Left forelimb (tissue), 1 donor: ENCODE measurements at regions not wholly inside any gene's neighbourhood (a gene's known extent, or its start where the extent isn't known, plus 50 kb on each side); places are given as distances from the start of the nearest gene placed in this dataset.
"Not testable (repeated sequence)": the region's sequence is repeated elsewhere in the genome, so short reads cannot be mapped to it uniquely, and the experiment has no call there.

Source experiments
- DNase-seq: peaks from one replicate; pipeline ENCODE4 v3.0.0-alpha.2; 2018; ENCODE audit warnings: low spot score

DNA sequence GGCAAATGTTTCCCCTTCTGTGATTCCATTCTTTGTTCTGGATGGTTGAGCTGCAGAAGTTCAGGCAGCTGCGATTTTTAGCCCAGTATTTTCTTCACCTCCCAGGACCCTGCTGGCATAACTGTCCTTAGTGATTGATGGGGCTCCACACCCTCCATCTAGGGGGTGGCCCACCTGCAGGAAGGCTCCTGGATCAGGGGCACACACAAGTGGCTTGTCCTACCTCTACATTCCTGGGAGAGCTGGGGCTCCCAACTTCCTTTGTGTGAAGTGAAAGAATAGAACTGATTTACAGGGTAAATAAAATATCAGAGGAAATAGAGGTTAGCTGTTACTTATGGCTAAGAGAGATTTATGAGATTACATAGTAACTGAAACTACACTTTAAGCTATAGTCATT is 129.5 kb upstream of the MAP3K7 start:
- DNase-seq, result no peak

DNA sequence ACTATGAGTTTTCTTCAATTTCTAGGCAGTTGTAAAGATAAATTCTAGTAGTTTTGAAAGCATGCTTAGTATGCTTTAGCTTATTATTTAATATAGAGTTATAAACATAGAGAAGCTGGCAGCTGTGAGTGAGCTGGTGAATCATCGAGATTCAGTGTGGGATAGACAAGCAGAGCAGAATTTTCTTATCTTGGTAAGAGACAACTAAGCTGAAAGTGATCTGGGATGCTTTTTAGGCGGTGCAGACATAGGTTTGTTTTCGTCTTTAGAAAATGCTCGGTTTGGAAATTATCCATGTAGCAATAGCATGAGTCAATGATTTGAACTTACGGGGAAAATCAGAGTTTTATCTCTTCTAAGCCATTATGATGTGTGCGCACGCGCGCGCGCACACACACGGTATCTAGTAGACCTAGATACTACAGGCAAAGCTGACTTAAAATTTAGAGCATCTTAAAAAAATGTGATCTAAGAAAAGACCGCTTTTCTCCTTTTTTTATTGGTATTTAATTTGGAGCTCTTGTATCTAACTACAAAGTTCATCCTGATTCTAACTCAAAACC is 128.3 kb upstream of the MAP3K7 start:
- no peak for DNase-seq

GRCh38 chr6:90714319-90714718 is 127.4 kb upstream of the MAP3K7 start:
- DNase-seq, result no peak

DNA sequence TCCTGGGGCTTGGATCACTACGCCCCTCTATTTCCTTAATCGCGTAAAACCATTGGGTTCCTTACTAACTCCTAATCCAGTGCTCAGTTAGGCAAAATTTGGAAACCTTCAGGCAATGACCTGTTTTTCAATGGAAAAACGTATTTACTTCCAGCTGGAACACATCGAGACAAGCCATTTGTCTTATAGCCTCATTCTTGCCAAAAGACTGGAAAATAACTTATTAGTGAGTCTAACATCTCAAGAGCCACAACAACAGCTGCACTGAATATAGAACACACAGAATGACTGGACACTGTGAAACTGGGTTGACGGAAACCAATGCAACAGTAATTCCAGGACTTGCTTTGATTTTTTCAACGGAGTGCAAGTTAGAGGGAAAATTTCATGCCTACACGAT is 125.2 kb upstream of the MAP3K7 start:
- no peak for DNase-seq

- no peak for DNase-seq
These were observed 122.6 kb upstream of the MAP3K7 start for GRCh38 chr6:90709431-90709996.

DNA sequence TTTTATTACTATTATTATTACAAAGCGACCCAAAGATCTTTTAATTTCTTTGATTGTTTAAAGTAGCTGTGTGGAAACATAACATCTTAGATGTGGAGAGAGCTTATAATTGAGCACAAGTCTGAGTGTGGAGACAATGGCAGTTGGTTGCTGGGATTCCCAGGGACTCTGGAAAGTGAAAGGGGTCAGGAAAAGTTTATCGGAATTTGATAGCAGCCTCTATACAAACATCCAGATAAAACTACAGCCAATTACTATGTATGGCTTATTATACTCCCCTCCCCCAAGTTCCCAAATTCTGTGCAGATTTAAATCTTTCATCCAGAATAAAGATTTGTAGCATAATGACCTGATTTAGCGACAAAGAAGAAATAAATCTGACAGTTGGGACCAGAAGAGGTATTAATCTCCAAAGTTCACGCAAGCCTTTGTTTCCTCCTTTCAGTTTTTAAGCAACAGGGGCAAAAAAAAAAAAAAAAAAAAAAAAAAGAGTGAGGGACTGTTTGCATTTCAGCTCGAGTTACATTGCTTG is 121.4 kb upstream of the MAP3K7 start:
- DNase-seq, result no peak

- no peak for DNase-seq
These were observed 120.4 kb upstream of the MAP3K7 start for GRCh38 chr6:90707246-90707645.

- no peak for DNase-seq
These were observed 116.5 kb upstream of the MAP3K7 start for GRCh38 chr6:90703336-90703735.

- DNase-seq, result no peak
These were observed 115.1 kb upstream of the MAP3K7 start for GRCh38 chr6:90701926-90702325.

GRCh38 chr6:90701146-90701781 is 114.4 kb upstream of the MAP3K7 start:
- DNase-seq, result no peak

- no peak for DNase-seq
These were observed 108.4 kb upstream of the MAP3K7 start for GRCh38 chr6:90695316-90695715.

- DNase-seq, result no peak
These were observed 107.9 kb upstream of the MAP3K7 start for GRCh38 chr6:90694802-90695201.

GRCh38 chr6:90691823-90692222 is 105.0 kb upstream of the MAP3K7 start:
- no peak for DNase-seq

GRCh38 chr6:90689172-90689571 is 102.3 kb upstream of the MAP3K7 start:
- no peak for DNase-seq

- no peak for DNase-seq
These were observed 101.0 kb upstream of the MAP3K7 start for GRCh38 chr6:90687775-90688380.

DNA sequence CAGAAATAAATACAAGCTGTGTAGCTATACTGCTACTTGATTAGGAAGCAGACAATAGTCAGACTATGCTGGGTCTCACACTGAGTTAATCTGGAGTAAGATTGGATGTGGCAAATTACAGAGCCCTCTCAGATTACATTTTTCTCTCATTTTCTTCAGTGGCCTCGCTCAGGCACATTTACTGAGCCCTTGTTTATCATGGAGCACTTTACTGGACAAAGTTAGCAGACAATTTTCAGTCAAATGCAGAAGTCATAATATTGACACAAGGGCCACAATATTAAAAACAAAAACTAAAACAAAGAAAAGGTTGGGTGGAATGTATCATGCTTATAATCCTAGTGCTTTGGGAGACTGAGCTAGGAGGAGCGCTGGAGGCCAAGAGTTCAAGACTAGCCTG is 95.0 kb upstream of the MAP3K7 start:
- no peak for DNase-seq

GRCh38 chr6:90678049-90678779 is 91.3 kb upstream of the MAP3K7 start:
- DNase-seq, result no peak

- DNase-seq, result no peak
These were observed 90.6 kb upstream of the MAP3K7 start for GRCh38 chr6:90677440-90677839.

- DNase-seq, result no peak
These were observed 89.8 kb upstream of the MAP3K7 start for GRCh38 chr6:90676516-90677300.

DNA sequence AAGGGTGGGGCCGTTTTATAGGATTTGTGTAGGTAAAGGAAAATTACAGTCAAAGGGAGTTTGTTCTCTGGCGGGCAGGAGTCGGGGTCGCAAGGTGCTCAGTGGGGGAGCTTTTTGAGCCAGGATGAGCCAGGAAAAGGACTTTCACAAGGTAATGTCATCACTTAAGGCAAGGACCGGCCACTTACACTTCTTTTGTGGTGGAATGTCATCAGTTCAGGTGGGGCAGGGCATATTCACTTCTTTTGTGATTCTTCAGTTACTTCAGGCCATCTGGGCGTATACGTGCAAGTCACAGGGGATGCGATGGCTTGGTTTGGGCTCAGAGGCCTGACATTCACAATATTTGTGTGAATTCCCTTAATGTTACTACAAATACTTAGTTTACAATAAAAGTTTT is 88.2 kb upstream of the MAP3K7 start:
- DNase-seq, result not testable (repeated sequence)

DNA sequence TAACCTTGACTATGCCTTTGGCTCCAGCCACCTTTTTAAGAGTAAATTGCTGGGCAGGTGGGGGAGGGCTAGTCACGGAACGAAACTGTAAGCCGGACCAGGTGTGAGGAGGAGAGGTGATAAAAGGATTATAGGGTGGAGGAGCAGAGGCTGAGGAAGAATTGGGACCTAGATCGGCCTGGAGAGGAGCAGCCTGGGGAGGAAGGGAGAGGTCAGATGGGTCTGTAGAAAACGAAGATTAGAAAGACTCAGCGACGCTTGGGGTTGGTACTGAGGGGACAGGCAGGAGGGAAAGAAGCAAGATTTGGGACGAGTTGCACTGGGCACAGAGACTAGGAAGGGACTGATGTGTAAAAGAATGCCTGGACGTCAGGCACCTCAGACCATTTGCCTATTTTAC is 87.2 kb upstream of the MAP3K7 start:
- not testable (repeated sequence) for DNase-seq

- no peak for DNase-seq
These were observed 83.0 kb upstream of the MAP3K7 start for GRCh38 chr6:90669846-90670245.
